ENCODE measurements at regions not wholly inside any gene's neighbourhood (a gene's known extent, or its start where the extent isn't known, plus 50 kb on each side); places are given as distances from the start of the nearest gene placed in this dataset.

- no TSS peak for BruUV-seq (replicated peaks)
- Histone ChIP-seq H3K9me1 (replicated peaks; ENCODE audit: control insufficient read depth, extremely low read depth, insufficient read depth, low read length) (no peaks in the 10 kb centered on the region), H2AFZ (ENCODE audit: low read depth, low read length) (no peak overlapping the region), H3K27me3 (ENCODE audit: control insufficient read depth in 2 of 2, insufficient read depth in 2 of 2, low read length in 2 of 2) (no peaks in the 10 kb centered on the region), H3K27ac (ENCODE audit: insufficient read depth, low read depth, low read length) (no peak overlapping the region), H3K9ac (replicated peaks; ENCODE audit: extremely low read depth, insufficient read depth, low read length) (no peak overlapping the region), H3K4me3 (replicated peaks in 1 of 3; ENCODE audit: insufficient read depth in 1 of 3, low read depth in 1 of 3, low read length in 3 of 3) (no peak overlapping the region), H3K4me1 (ENCODE audit: control insufficient read depth, extremely low read depth, insufficient read depth, low read length) (no peaks in the 10 kb centered on the region), H3K36me3 (ENCODE audit: control insufficient read depth in 2 of 2, extremely low read depth in 1 of 2, insufficient read depth in 2 of 2, low read length in 2 of 2) (no peaks in the 10 kb centered on the region), H3K79me2 (ENCODE audit: control insufficient read depth, insufficient read depth, low read length) (no peaks in the 10 kb centered on the region), H3K9me3 (replicated peaks; ENCODE audit: control insufficient read depth, insufficient read depth, low read length) (no peaks in the 10 kb centered on the region), H4K20me1 (replicated peaks; ENCODE audit: control insufficient read depth, extremely low read depth, insufficient read depth, low read length) (no peaks in the 10 kb centered on the region), H3K4me2 (ENCODE audit: insufficient read depth, low read length) (no peak overlapping the region)
- intact Hi-C loops (cut with micrococcal nuclease): no loop called here
- TF ChIP-seq FOS (IDR thresholded peaks at IDR 0.05; ENCODE audit: borderline replicate concordance, insufficient read depth, low read length) (no peak), MYC (IDR thresholded peaks at IDR 0.05; ENCODE audit: low read depth, low read length) (no peak), EZH2 (IDR thresholded peaks at IDR 0.05; ENCODE audit: borderline replicate concordance, low read depth, low read length, severe bottlenecking) (no peak), MAX (IDR thresholded peaks at IDR 0.05; ENCODE audit: insufficient read depth, insufficient read length) (no peak), CTCF (IDR thresholded peaks at IDR 0.05; ENCODE audit: extremely low read depth in 1 of 2, insufficient read depth in 1 of 2, low read depth in 1 of 2, low read length in 2 of 2) (no peak), POLR2A (IDR thresholded peaks at IDR 0.05; ENCODE audit: low read depth, low read length) (no peak), GATA2 (IDR thresholded peaks at IDR 0.05; ENCODE audit: insufficient read depth, insufficient read length, low read depth, low read length) (no peak), POLR2AphosphoS5 (IDR thresholded peaks at IDR 0.05; ENCODE audit: insufficient read depth, low read depth, low read length) (no peak)
- DNase-seq (ENCODE audit: low read depth, low spot score): no peak
- dilution Hi-C loops (cut with MboI; ENCODE audit: extremely low pct_ligation_motif_present, low sequenced_read_pairs): no loop called here
- CTCF ChIA-PET: no interaction called here
- POLR2A ChIA-PET: no interaction called here
- FAIRE-seq: no peak
Measured at GRCh38 chr5:148000036-148000435, 63.7 kb upstream of the SPINK5 start.

All from endothelial cell of umbilical vein (primary cell).